H7 (cell line): ENCODE measurements at regions not wholly inside any gene's neighbourhood (a gene's known extent, or its start where the extent isn't known, plus 50 kb on each side); places are given as distances from the start of the nearest gene placed in this dataset.
"Not testable (repeated sequence)": the region's sequence is repeated elsewhere in the genome, so short reads cannot be mapped to it uniquely, and the experiment has no call there.

ENCODE experiments used
- DNase-seq: peaks from one replicate; pipeline ENCODE4 v3.0.0; 2012
- H3K27me3 ChIP-seq: 2 replicates; pipeline ENCODE4 v1.6.0; 2011; ENCODE audit warnings: mild to moderate bottlenecking, low read length; ENCODE audit not compliant: control insufficient read depth, insufficient read depth
- H3K36me3 ChIP-seq: replicated peaks from 2 replicates; pipeline ENCODE4 v1.5.1; 2011; ENCODE audit warnings: low read length; ENCODE audit not compliant: control insufficient read depth, insufficient read depth
- H3K4me3 ChIP-seq: 2 replicates; pipeline ENCODE4 v1.5.1; 2011; ENCODE audit warnings: low read depth, mild to moderate bottlenecking, control low read depth, low read length, moderate library complexity; ENCODE audit not compliant: insufficient read depth

DNA sequence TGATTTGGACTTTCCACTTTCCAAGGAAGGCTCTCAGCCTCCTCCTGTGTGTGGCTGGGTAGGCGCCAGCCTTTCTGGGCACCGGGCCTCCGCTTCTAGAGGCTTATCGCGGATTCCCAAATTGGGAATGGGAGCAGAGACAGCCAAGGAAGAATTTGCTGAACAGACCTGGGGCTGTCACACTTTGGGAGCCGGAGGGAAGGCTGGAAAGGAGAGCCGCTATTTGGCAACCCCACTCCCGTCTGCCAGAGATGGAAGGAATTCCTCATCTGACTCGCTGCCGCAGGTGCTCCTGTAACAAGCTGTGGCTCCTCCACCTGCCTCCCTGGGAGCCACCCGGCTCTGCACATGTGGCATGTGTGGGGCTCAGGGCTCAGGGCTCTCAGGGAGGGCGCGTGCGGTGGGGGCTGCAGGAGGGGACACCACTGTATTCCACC is 50.8 kb upstream of the ECHDC3 start:
- Histone ChIP-seq H3K36me3 (no peaks in the 10 kb centered on the region), H3K4me3 (no peak overlapping the region), H3K27me3 (no peaks in the 10 kb centered on the region)
- DNase-seq = no peak

DNA sequence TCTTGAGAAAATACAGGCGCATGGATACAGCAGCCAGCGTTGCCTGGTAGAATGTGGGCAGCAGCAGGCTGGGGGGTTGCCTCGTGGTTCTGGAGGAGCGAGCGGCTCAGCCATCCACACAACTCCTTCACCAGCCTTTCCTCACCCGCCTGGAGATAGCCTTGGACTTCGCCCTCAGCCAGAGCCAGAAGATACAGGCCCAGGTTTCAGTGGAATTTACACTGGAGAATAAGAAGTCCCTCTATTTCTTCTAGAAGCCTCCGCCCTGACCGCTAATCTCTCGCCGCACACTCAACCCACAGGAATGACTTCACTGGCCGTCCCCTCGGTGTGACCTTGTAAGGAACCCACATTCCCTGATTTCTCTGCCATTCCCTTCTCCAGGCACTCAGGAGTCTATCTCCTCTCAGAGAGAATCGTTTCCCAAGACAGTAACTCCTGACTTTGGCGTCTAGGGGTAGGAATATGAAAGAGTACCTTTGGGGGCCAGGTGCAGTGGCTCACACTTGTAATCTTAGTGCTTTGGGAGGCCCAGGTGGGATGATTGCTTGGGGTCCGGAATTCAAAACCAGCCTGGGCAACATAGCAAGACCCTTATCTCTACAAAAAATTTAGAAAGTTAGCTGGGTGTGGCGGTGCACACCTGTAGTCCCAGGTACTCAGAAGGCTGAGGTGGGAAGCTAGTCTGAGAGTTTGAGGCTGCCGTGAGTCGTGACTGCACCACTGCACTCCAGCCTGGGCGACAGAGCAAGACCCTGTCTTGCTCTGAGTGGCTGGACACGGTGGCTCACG is 52.0 kb upstream of the ECHDC3 start:
- no peak for DNase-seq

DNA sequence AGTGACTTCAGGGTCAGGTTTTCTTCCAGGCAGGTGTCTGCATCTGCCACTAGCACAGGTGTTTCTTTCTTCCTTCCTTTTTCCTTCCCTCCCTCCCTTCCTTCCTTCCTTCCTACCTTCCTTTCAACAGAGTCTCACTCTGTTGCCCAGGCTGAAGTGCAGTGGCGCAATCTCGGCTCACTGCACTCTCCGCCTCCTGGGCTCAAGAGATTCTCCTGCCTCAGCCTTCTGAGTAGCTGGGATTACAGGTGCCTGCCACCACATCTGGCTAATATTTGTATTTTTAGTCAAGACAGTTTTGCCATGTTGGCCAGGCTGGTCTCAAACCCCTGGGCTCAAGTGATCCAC is 53.8 kb upstream of the ECHDC3 start:
- DNase-seq, H3K4me3 ChIP-seq, H3K36me3 ChIP-seq, H3K27me3 ChIP-seq: not testable (repeated sequence)

More for the DNA sequence above, 52.0 kb upstream of the ECHDC3 start:
- H3K36me3 ChIP-seq = no peaks in the 10 kb centered on the region
- H3K4me3 ChIP-seq = no peak overlapping the region
- H3K27me3 ChIP-seq = no peaks in the 10 kb centered on the region

DNA sequence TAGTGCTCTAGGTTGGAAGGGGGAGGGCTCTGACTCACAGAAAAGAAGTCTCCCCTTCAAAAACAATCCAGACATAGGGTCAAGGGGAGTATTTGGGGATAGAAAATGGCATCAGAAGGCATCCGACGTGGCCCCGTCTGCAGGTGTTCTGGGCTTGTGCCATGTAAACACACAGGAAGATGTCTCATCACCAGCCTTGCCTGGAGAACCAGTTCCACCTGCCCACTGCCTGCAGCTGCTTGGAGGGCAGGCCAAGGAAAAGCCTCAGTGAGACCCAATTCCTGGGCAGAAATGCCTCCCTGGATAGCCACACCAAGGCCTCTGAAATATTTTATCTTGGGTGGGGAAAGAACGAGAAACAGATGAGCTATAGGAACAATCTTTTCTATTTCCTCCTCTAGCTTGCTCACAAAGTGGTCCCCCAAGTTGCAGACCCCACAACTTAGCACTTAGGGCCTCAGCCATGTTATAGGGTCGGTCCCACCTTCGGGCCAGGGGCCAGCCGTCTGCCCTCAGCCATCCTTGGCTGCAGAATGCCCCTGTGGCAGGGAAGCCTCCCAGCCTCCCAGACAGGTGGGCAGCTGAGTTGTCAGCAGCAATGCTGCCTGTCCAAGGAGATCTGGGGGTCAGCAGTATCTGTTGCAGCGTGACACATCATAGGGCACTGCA is 54.3 kb upstream of the ECHDC3 start:
- Histone ChIP-seq H3K4me3 (no peak overlapping the region), H3K36me3 (no peaks in the 10 kb centered on the region), H3K27me3 (no peaks in the 10 kb centered on the region)
- DNase-seq = no peak

DNA sequence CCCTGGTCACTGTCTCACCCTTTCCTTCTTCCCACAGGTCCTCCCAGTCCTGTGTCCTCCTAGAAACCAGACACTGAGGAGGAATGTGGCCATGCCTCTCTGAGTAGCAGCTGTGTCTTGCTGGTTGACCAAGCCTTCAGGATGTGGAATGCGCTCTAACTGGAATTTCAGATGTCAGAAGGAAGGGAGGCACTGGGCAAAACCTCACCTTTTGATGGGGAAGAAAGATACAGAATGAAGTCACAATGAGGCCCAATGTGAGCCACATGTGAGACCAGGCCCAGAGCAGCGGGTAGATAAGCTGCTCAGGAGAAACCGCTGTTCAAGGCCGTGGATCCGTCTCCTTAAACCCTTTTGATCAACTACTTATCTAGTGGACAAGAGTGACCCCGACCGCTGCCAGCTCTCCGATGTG is 54.8 kb upstream of the ECHDC3 start:
- Histone ChIP-seq H3K36me3 (no peaks in the 10 kb centered on the region), H3K27me3 (no peaks in the 10 kb centered on the region), H3K4me3 (no peak overlapping the region)
- no peak for DNase-seq

DNA sequence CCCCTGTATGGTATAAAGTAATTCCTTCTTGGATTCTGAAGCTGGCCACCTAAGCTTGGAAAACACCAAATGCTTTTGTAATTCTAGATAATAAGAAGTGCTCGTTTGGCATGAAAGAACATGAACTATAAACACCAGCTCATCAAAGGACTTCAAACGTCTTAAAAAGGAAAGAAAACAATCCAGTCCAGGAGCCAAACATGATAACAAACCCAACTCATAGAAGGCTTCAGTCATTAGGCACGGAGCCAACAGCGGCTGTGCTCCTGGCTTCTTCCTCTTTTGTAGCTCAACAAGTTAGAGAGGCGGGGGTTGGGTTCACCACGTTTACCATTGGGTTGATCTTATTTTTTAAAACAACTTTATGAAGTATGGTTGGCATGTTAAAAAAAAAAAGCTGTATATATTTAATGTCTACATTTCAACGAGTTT is 56.4 kb upstream of the ECHDC3 start:
- no peaks in the 10 kb centered on the region for H3K36me3 ChIP-seq
- no peaks in the 10 kb centered on the region; the same call in 1 of the 2 replicates for H3K27me3 ChIP-seq
- no peak overlapping the region for H3K4me3 ChIP-seq
- DNase-seq = no peak

DNA sequence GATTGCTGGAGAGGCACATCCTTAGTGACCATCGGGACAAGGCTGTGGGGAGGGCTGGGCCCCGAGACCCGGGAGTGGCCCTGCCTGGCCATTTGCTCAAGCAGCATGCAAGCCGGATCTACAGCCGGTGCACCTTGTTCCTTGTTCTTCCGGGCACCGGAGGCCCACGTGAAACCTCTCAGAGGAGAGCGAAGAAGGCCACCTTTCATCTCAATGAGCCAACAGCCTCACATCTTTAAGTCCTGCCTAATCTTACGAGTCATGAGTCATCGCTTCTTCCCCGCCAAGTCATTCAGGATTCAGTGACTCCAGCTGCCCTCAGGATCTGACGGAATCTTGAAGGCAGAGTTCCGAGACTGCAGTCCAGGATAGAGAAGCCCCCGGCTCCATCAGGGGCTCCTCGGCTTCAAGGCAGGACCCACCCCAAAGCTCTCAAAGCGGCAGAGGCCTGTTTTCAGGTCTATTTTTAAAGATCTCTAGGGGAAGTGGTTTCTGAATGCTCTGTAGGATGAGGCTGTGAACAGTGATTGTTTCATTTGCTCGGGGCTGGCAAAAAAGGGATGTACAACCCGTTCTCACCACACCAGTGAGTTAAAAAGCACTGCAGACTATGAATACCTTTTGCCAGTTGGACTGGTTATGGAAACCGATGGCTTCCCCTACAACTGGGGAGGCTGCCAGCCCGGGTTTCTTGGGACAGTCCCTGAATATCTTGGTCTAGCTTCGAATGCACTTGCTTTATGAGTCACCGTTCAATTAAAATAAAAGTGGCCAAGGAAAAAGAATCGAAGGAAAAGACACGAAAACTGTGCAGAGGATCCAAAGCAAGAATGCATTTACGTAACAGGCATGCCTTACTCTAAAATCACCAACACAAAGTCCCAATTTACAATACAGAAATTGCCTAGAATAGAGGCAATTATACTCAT is 57.2 kb upstream of the ECHDC3 start:
- no peak overlapping the region for H3K4me3 ChIP-seq
- DNase-seq = peak; percentile 61

DNA sequence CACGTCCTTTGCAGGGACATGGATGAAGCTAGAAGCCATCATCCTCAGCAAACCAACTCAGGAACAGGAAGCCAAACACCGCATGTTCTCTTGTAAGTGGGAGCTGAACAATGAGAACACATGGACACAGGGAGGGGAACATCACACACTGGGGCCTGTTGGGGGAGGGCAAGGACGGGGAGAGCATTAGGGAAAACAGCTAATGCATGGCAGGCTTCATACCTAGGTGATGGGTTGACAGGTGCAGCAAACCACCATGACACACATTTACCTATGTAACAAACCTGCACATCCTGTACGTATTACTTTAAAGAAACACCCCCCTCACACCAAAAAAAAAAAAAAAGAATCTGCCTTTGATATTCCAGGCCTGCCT is 57.9 kb upstream of the ECHDC3 start:
- not testable (repeated sequence) for H3K36me3 ChIP-seq, DNase-seq

More for the DNA sequence above, 57.2 kb upstream of the ECHDC3 start:
- Histone ChIP-seq H3K27me3 (no peaks in the 10 kb centered on the region; the same call in 1 of the 2 replicates), H3K36me3 (no peaks in the 10 kb centered on the region)

DNA sequence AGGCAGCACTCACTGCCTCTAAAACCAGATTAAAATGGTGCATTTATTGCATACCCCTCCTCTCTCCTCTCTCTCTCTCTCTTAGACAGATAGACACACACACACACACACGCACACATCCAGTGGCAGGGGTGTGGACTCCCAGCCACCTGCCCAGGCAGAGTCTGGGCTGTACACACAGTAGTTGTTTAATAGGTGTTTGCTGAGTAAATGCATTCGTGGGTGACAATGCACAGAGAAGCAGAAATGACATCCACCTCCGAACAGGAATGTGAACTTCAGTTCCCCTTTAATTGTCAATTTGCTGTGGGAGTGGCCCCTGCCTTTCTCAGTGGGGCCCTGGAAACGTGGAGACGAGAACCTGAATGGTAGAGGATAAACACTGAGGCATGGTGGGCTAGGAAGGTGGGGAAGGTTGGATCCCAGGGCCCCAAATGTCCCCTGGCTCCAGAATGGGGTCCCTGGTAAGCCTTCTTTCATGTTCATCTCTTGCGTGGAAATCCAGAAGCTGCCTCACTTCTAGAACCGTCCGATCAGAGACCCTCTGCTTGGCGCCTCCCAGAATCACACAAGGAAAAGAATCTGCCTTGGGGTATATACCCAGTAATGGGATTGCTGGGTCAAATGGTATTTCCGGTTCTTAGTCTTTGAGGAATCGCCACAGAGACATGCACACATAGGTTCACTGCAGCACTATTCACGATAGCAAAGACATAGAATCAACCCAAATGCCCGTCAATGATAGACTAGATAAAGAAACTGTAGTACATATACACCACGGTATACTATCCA is 58.5 kb upstream of the ECHDC3 start:
- no peak for DNase-seq

More for the DNA sequence above, 57.9 kb upstream of the ECHDC3 start:
- H3K4me3 ChIP-seq, H3K27me3 ChIP-seq: not testable (repeated sequence)

DNA sequence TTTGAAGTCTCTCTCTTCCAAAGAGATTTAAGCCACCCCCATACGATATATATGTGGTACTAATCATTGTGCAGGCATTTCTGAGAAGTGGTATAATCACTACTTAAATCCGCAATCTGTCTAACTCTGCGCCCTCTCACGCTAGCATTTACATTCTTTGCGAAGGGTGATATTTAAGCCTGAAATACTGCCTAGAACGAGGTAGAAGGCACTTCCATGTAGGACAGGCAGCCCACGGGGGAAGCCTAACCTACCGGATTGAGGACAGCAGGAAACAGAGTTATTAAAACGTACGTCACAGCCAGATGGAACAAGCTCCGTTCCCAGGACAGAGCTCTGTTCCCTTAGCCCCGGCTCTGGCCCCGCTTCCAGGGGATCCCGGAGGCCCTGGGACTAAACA is 59.3 kb upstream of the ECHDC3 start:
- H3K36me3 ChIP-seq = no peaks in the 10 kb centered on the region
- DNase-seq = no peak
- no peak overlapping the region for H3K4me3 ChIP-seq
- no peaks in the 10 kb centered on the region; the same call in 1 of the 2 replicates for H3K27me3 ChIP-seq

More for the DNA sequence above, 58.5 kb upstream of the ECHDC3 start:
- no peaks in the 10 kb centered on the region for H3K36me3 ChIP-seq
- no peaks in the 10 kb centered on the region; the same call in 1 of the 2 replicates for H3K27me3 ChIP-seq
- H3K4me3 ChIP-seq = no peak overlapping the region

DNA sequence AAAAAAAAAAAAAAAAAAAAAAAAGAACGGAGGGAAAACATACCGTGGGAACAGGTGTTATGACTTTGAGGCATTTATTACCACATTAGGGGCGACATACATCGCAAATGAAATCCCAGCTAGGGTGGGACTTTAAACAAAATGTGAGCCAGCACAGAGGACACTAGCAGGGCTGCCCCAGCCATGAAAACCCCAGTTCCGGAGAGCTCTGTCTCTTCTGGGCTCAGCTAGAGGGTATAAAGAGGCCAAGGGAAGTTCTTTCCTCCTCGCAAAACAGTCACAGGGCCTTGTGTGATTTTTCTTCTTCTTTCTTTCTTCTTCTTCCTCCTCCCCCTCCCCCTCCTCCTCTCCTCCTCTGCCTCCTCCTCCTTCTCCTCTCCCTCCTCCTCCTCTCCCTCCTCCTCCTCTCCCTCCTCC is 59.9 kb upstream of the ECHDC3 start:
- no peaks in the 10 kb centered on the region; the same call in 1 of the 2 replicates for H3K27me3 ChIP-seq
- no peak for DNase-seq
- no peaks in the 10 kb centered on the region for H3K36me3 ChIP-seq
- H3K4me3 ChIP-seq = no peak overlapping the region

DNA sequence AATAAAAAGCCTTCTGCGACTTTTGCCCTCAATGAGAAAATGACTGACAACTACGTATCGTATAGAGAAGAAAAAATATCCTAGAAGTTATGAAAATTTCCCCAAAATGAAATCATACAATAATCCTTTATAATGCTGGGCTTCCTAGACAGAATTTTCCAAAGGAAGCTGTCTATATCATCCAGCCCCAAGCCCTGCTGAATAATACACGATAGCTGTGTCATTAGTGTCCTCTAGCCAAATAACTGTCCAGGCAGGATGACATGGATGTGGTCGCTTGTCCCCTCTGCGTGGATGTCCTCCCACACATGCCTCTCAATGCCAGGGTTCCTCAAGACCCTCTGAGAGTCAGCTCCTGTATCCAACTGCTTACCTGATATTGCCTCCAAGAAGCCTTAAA is 61.7 kb upstream of the ECHDC3 start:
- H3K36me3 ChIP-seq = no peaks in the 10 kb centered on the region
- no peak for DNase-seq
- H3K27me3 ChIP-seq = no peaks in the 10 kb centered on the region; the same call in 1 of the 2 replicates
- no peak overlapping the region for H3K4me3 ChIP-seq

DNA sequence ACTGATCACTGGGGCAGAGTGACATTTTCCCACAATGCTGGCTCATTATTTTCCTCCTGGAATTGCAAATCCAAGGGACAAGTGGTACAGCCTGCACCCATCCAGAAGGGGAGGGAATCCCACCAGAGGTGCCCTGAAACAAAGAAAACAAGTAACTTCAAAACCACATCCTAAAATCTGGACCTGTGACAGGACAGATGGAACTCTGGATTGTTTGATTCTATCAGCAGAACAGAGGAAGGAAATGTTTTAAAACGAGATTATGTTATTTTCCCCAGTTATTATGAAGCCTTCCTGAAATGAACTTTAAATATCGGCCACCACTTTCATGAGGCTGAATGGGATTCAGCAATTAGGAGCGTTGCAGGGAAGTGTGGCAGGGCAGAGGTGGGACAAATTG is 62.2 kb upstream of the ECHDC3 start:
- no peak for DNase-seq
- Histone ChIP-seq H3K4me3 (no peak overlapping the region), H3K27me3 (no peaks in the 10 kb centered on the region; the same call in 1 of the 2 replicates), H3K36me3 (no peaks in the 10 kb centered on the region)
